HFFc6 (cell line): ENCODE measurements at regions not wholly inside any gene's neighbourhood (a gene's known extent, or its start where the extent isn't known, plus 50 kb on each side); places are given as distances from the start of the nearest gene placed in this dataset.

Experiments used
- DNase-seq: peaks from one replicate; pipeline ENCODE4 v3.0.0-alpha.2; 2018
- H3K27ac Mint-ChIP-seq: 2 replicates; pipeline ENCODE4 v1.8.0; 2020; ENCODE audit warnings: mild to moderate bottlenecking, mixed read lengths
- H3K27me3 Mint-ChIP-seq: 2 replicates; pipeline ENCODE4 v1.8.0; 2021; ENCODE audit warnings: mild to moderate bottlenecking, moderate library complexity, mixed read lengths; ENCODE audit not compliant: insufficient read depth
- H3K36me3 Mint-ChIP-seq: 2 replicates; pipeline ENCODE4 v1.8.0; 2021; ENCODE audit warnings: low read depth, mixed read lengths
- H3K4me1 Mint-ChIP-seq: 2 replicates; pipeline ENCODE4 v1.8.0; 2020; ENCODE audit warnings: low read depth, mixed read lengths
- H3K4me3 Mint-ChIP-seq: 2 replicates; pipeline ENCODE4 v1.8.0; 2020; ENCODE audit warnings: mild to moderate bottlenecking, moderate library complexity, mixed read lengths
- H3K9me3 Mint-ChIP-seq: 2 replicates; pipeline ENCODE4 v1.8.0; 2020; ENCODE audit warnings: mild to moderate bottlenecking, mixed read lengths
- CTCF ChIP-seq: fragments of 200-600 bp; sonication (generic); IDR thresholded peaks from 2 replicates; pipeline ENCODE4 v1.5.0; 2021; ENCODE audit warnings: antibody characterized with exemption, mild to moderate bottlenecking

DNA sequence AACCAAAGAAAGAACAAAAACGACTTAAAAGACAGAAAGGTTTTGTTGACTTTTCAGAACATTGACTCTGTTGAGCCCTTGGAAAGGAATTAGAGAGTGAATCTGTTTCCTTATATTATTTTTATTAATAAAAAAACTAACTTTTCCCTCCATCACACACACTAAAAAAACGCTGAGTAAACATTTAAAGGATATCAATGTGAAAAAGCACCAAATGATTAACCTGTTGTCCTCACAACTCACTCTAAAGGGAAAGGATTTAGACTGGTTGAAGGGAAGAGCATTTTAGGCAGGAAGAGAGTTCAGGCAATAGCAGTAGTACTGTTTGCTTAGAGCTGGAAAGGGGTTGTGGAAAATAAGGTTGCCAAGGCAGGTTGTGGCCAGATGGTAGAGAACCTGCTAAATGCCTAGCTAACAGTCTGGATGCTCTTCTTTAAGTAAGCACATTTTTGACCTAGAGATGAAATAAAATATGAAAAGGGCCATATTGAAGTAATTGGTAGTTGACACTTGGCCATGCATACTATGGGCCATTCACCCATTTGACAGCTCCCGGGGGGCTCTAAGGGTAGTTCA is 98.0 kb upstream of the NDP start:
- Mint-ChIP-seq H3K4me3 (no peak overlapping the region), H3K27me3 (no peaks in the 10 kb centered on the region; the same call in 1 of the 2 replicates), H3K27ac (no peak overlapping the region), H3K9me3 (no peaks in the 10 kb centered on the region), H3K36me3 (no peaks in the 10 kb centered on the region), H3K4me1 (peaks cover 10% of the 10 kb centered on the region; the same call in 1 of the 2 replicates)
- TF ChIP-seq CTCF, result no peak
- DNase-seq, result no peak

DNA sequence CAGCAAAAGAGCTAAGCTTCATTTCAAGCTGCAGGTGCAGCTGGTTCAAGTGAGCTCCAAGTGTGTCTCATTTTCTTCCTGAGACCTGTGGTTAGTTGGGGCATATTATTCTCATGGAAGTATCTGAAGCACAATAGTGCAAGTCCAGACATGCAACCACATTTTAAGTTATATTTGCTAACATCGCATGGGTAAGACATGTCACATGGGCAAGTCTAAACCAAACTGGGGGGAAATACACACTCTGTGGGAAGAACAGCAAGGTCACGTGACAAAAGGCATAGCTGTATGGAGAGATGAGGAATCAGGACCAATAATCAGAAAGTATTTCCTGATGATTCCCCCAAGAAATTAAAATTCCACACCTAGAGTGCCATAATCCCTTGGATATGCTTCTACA is 94.9 kb upstream of the NDP start:
- Mint-ChIP-seq H3K36me3 (no peaks in the 10 kb centered on the region), H3K27ac (no peak overlapping the region), H3K27me3 (no peaks in the 10 kb centered on the region; the same call in 1 of the 2 replicates), H3K9me3 (no peaks in the 10 kb centered on the region), H3K4me1 (peaks cover 10% of the 10 kb centered on the region; the same call in 1 of the 2 replicates), H3K4me3 (no peak overlapping the region)
- no peak for DNase-seq
- no peak for TF ChIP-seq CTCF

DNA sequence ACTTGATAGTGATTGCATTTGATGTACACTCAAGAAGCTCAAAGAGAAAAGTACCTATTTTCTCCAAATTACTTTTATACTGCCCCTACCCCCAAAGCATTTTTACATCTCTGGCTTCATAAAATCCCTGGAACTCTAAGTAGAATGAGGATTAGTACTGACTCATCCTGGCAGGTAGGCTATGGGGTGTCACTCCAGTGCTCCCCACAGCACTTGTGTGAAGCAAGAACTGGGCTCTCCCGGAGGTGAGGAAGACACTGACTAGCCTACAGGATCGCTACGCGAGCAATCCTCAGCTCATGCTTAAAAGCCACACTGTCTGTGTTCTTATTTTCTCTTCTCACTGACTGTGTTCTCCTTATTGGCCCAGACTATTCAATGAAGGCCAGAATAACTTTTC is 90.4 kb upstream of the NDP start:
- H3K4me3 Mint-ChIP-seq, result no peak overlapping the region
- H3K27me3 Mint-ChIP-seq, result no peaks in the 10 kb centered on the region; the same call in 1 of the 2 replicates
- H3K27ac Mint-ChIP-seq, result no peak overlapping the region
- H3K4me1 Mint-ChIP-seq, result no peaks in the 10 kb centered on the region
- DNase-seq, result no peak
- no peaks in the 10 kb centered on the region for H3K9me3 Mint-ChIP-seq
- no peak for TF ChIP-seq CTCF
- H3K36me3 Mint-ChIP-seq, result no peaks in the 10 kb centered on the region

- Mint-ChIP-seq H3K4me3 (no peak overlapping the region), H3K36me3 (no peaks in the 10 kb centered on the region), H3K9me3 (no peaks in the 10 kb centered on the region), H3K4me1 (no peaks in the 10 kb centered on the region), H3K27me3 (no peaks in the 10 kb centered on the region; the same call in 1 of the 2 replicates), H3K27ac (no peak overlapping the region)
- no peak for TF ChIP-seq CTCF
- no peak for DNase-seq
Measured at GRCh38 chrX:44062840-44063239, 89.7 kb upstream of the NDP start.

DNA sequence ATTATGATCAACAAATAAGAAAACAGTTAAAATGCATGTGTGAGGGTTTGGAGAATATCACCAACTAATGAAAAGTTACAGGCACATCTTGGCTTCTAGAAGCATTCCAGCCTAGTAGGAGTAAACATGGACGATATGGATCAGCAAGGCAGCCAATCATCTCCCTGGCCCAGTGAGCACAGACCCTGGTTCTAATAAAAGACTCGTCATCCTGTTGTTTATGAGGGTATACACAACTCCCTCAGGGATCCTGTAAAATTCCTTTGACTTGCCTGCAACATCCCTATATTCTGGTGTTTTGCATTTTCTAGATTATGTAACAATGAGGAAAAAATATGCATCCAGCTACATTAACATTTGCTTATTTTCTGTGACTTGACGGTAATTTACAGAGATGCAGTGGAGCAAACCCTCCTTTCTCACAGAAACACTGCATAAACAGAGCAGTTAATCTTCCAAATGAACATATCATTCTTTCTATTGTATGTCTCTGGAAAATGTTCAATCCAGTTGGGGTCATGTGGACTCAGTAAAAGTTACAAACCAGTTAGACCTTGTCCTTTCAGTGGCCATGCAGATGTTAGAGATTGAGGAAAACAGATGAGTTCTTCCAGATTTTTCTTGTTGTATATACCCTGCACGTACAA is 88.9 kb upstream of the NDP start:
- H3K27ac Mint-ChIP-seq, result no peak overlapping the region
- peaks cover 4% of the 10 kb centered on the region; the same call in 1 of the 2 replicates for H3K27me3 Mint-ChIP-seq
- DNase-seq, result no peak
- H3K4me3 Mint-ChIP-seq, result no peak overlapping the region
- no peaks in the 10 kb centered on the region for H3K9me3 Mint-ChIP-seq
- no peak for TF ChIP-seq CTCF
- no peaks in the 10 kb centered on the region for H3K4me1 Mint-ChIP-seq
- no peaks in the 10 kb centered on the region for H3K36me3 Mint-ChIP-seq
